Activated CD8-positive, alpha-beta T cell treated with anti-CD3 and anti-CD28 coated beads for 36 hours (primary cell): ENCODE measurements at regions not wholly inside any gene's neighbourhood (a gene's known extent, or its start where the extent isn't known, plus 50 kb on each side); places are given as distances from the start of the nearest gene placed in this dataset.

Experiments used
- ATAC-seq: fragments of 200-7000 bp; cut with Tn5 transposase; one replicate; pipeline ENCODE4 v1.10.0; 2021; ENCODE audit warnings: mild to moderate bottlenecking, moderate library complexity
- CTCF ChIA-PET: fragments of 350-600 bp; sonication (Branson Sonifier 250); formaldehyde crosslinking; loops from one replicate; lab custom pipeline; 2021; ENCODE audit warnings: antibody characterized with exemption; lab: Charles Lee
- POLR2A ChIA-PET: fragments of 350-600 bp; sonication (Branson Sonifier 250); formaldehyde crosslinking; loops from one replicate; lab custom pipeline; 2021; ENCODE audit warnings: antibody characterized with exemption; lab: Charles Lee
- DNase-seq: peaks from one replicate; pipeline ENCODE4 v3.0.0-alpha.2; 2020
- H3K27ac Mint-ChIP-seq: one replicate; pipeline ENCODE4 v1.8.0; 2021; ENCODE audit warnings: mild to moderate bottlenecking, mixed read lengths
- H3K27me3 Mint-ChIP-seq: one replicate; pipeline ENCODE4 v1.8.0; 2021; ENCODE audit warnings: mixed read lengths
- H3K36me3 Mint-ChIP-seq: one replicate; pipeline ENCODE4 v1.8.0; 2021; ENCODE audit warnings: low read depth, mixed read lengths
- H3K4me1 Mint-ChIP-seq: one replicate; pipeline ENCODE4 v1.8.0; 2021; ENCODE audit warnings: low read depth, mixed read lengths
- H3K4me3 Mint-ChIP-seq: one replicate; pipeline ENCODE4 v1.8.0; 2021; ENCODE audit warnings: mild to moderate bottlenecking, moderate library complexity, mixed read lengths
- H3K9me3 Mint-ChIP-seq: one replicate; pipeline ENCODE4 v1.8.0; 2021; ENCODE audit warnings: mixed read lengths
- intact Hi-C: fragments of 100-400 bp; cut with micrococcal nuclease; formaldehyde crosslinking; loops from one replicate; pipeline ENCODE4 v1.10.0; 2022
- TF ChIP-seq, protein P1 (sequence below): fragments of 200-600 bp; IDR thresholded peaks from one replicate; pipeline ENCODE4 v1.8.0; 2022; ENCODE audit warnings: antibody characterized with exemption, mild to moderate bottlenecking

DNA sequence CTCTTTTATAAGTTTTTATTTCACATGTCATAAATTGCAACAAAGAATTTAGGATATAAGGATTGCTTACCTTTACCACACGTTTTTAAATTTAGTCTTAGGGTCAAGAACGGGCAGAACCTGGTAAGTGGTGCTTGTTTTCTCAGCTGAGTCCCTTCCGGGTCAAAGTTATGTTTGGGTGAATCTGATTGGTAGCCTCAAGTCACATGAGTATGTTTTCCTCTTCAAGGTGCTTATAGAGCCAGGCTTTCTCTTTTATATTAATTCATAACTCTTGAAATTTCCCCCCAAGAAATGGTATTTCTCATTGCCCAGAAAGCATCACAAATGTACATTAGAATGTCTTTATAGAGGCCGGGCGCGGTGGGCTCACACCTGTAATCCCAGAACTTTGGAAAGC lies 415.7 kb upstream of the ROBO2 start:
- intact Hi-C loops = no loop called here
- Mint-ChIP-seq H3K4me1 (no peaks in the 10 kb centered on the region), H3K27me3 (no peaks in the 10 kb centered on the region), H3K4me3 (no peak overlapping the region), H3K27ac (no peak overlapping the region), H3K36me3 (no peaks in the 10 kb centered on the region), H3K9me3 (peaks cover 9% of the 10 kb centered on the region)
- CTCF ChIA-PET = no interaction called here
- POLR2A ChIA-PET = no interaction called here
- TF ChIP-seq, protein P1, sequence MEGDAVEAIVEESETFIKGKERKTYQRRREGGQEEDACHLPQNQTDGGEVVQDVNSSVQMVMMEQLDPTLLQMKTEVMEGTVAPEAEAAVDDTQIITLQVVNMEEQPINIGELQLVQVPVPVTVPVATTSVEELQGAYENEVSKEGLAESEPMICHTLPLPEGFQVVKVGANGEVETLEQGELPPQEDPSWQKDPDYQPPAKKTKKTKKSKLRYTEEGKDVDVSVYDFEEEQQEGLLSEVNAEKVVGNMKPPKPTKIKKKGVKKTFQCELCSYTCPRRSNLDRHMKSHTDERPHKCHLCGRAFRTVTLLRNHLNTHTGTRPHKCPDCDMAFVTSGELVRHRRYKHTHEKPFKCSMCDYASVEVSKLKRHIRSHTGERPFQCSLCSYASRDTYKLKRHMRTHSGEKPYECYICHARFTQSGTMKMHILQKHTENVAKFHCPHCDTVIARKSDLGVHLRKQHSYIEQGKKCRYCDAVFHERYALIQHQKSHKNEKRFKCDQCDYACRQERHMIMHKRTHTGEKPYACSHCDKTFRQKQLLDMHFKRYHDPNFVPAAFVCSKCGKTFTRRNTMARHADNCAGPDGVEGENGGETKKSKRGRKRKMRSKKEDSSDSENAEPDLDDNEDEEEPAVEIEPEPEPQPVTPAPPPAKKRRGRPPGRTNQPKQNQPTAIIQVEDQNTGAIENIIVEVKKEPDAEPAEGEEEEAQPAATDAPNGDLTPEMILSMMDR = no peak
- ATAC-seq = no peak
- no peak for DNase-seq

- Mint-ChIP-seq H3K4me3 (no peak overlapping the region), H3K36me3 (no peaks in the 10 kb centered on the region), H3K4me1 (no peaks in the 10 kb centered on the region), H3K27me3 (no peaks in the 10 kb centered on the region), H3K27ac (no peak overlapping the region), H3K9me3 (peaks cover 12% of the 10 kb centered on the region)
- ATAC-seq = no peak
- DNase-seq = no peak
- intact Hi-C loops = no loop called here
- POLR2A ChIA-PET = no interaction called here
- TF ChIP-seq, protein P1 = no peak
- CTCF ChIA-PET = interaction anchor here (0.9 kb wide), 1 partner anchor 10 kb away, joined by 3 read pairs; no protein-coding TSS in a partner anchor
Observed at GRCh38 chr3:76627236-76627635, 412.7 kb upstream of the ROBO2 start.

DNA sequence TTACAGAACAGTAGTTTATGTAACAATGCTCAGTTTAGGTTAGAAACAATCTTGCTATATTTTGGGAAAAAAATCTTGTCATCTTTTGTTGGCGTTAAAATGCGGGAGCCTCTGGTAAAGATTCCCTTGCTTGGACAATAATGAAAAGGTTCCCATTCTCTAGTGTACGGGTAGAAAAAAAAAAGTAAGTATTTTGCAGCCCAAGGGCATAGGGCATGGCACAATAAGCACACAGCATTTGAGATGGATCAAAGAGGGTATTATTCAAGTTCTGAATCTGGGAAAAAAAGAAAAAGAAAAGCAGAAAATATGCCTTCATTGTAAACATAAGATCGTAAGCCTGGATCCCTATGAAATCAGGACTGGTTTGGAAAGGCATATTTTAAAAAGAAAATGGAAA lies 408.6 kb upstream of the ROBO2 start:
- Mint-ChIP-seq H3K27ac (no peak overlapping the region), H3K27me3 (no peaks in the 10 kb centered on the region), H3K9me3 (peaks cover 9% of the 10 kb centered on the region), H3K36me3 (no peaks in the 10 kb centered on the region), H3K4me1 (no peaks in the 10 kb centered on the region), H3K4me3 (no peak overlapping the region)
- TF ChIP-seq, protein P1 = no peak
- DNase-seq = no peak
- ChIA-PET POLR2A (no interaction called here), CTCF (no interaction called here)
- ATAC-seq = no peak
- intact Hi-C loops = no loop called here

- Mint-ChIP-seq H3K4me1 (no peaks in the 10 kb centered on the region), H3K36me3 (no peaks in the 10 kb centered on the region), H3K27ac (no peak overlapping the region), H3K4me3 (no peak overlapping the region), H3K27me3 (no peaks in the 10 kb centered on the region), H3K9me3 (peaks cover 2% of the 10 kb centered on the region)
- POLR2A ChIA-PET = no interaction called here
- intact Hi-C loops = no loop called here
- CTCF ChIA-PET = no interaction called here
- ATAC-seq = no peak
- DNase-seq = no peak
- TF ChIP-seq, protein P1 = no peak
Observed at GRCh38 chr3:76638006-76638405, 401.9 kb upstream of the ROBO2 start.

DNA sequence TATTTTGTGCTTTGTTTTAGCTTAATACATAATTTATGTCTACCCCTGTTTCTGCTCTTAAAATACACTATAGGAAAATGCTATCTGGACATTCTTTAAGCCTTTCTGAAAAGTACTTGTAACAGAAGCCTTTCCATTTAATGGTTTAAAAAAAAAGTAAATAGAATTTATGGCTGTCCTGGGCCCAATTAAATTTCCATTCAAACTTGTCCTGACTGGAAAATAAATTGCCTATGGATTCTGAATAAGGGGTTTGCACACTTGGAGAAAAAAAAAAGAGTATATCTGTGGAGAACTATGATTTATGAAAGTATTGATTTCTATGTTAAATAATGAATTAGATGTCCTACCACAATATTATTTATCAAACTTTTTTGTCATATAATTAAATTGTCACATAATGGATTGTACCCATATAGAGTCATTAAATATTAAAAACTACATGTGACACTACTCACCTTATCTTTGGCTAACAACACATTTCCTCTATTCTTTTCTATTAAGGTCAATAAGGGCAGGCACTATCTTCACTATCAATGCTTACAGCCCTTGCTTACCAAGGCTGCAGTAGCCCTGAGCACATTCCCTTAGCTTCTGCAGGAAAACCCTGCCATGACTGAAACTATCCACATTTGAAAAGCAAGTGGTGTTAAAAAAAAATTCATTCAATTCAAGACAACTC lies 396.1 kb upstream of the ROBO2 start:
- Mint-ChIP-seq H3K4me3 (no peak overlapping the region), H3K9me3 (peaks cover 6% of the 10 kb centered on the region), H3K36me3 (no peaks in the 10 kb centered on the region), H3K27ac (no peak overlapping the region), H3K4me1 (no peaks in the 10 kb centered on the region), H3K27me3 (no peaks in the 10 kb centered on the region)
- POLR2A ChIA-PET = no interaction called here
- CTCF ChIA-PET = no interaction called here
- ATAC-seq (no peak), DNase-seq (no peak)
- intact Hi-C loops = no loop called here
- TF ChIP-seq, protein P1 = no peak
